ENCODE measurements at regions not wholly inside any gene's neighbourhood (a gene's known extent, or its start where the extent isn't known, plus 50 kb on each side); places are given as distances from the start of the nearest gene placed in this dataset.

DNA sequence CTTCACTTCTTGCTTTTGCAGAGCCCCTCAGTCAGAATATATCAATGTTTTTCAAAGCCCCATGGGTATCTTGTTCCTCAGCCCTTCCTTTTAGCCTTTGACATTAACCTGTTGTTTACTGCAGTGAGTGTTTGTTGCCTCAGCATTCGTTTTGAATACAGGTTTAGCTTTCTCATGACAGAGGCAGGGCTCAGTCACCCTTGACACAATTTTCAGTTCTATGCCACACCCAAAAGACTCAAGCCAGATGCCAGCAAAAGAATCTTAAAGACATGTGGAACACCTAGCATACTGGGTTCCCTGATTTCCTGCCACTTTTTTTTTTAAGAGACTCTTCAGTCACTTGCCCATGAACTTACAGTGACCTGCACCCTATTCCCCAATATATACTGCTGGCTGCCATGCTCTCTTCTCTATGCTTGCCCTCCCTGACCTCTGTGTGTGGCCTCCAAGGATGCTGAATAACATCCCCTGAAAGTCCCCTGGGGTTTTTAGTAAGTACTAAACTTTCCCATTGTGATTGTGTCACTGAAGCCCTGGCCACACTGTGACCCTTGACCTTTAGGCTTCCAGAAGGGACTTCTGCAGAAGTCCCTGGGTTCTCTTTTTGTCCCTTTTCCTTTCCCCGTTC lies 1225.5 kb downstream of the TBC1D22A start:
- no TSS peak for BruUV-seq (replicated peaks)
- no peak overlapping the region for H3K4me3 ChIP-seq (ENCODE audit: low read depth in 2 of 2, low read length in 2 of 2)
- no peaks in the 10 kb centered on the region for H3K27me3 ChIP-seq (ENCODE audit: control insufficient read depth, insufficient read depth, low read length)
- in situ Hi-C loops (cut with HindIII; ENCODE audit: low pct_unique_long_range_greater_than_20kb, low sequenced_read_pairs) (no loop called here), intact Hi-C loops (cut with micrococcal nuclease; ENCODE audit: unreplicated experiment) (no loop called here)
- TF ChIP-seq SIN3A (IDR thresholded peaks at IDR 0.05; ENCODE audit: borderline replicate concordance, insufficient read depth, low read depth, low read length), result no peak
- TF ChIP-seq, protein P1, sequence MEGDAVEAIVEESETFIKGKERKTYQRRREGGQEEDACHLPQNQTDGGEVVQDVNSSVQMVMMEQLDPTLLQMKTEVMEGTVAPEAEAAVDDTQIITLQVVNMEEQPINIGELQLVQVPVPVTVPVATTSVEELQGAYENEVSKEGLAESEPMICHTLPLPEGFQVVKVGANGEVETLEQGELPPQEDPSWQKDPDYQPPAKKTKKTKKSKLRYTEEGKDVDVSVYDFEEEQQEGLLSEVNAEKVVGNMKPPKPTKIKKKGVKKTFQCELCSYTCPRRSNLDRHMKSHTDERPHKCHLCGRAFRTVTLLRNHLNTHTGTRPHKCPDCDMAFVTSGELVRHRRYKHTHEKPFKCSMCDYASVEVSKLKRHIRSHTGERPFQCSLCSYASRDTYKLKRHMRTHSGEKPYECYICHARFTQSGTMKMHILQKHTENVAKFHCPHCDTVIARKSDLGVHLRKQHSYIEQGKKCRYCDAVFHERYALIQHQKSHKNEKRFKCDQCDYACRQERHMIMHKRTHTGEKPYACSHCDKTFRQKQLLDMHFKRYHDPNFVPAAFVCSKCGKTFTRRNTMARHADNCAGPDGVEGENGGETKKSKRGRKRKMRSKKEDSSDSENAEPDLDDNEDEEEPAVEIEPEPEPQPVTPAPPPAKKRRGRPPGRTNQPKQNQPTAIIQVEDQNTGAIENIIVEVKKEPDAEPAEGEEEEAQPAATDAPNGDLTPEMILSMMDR (IDR thresholded peaks at IDR 0.05), result no peak
- no peak for TF ChIP-seq POLR2AphosphoS5 (IDR thresholded peaks at IDR 0.05; ENCODE audit: low read depth, low read length)
- no peak for TF ChIP-seq REST (IDR thresholded peaks at IDR 0.05; ENCODE audit: insufficient read depth in 1 of 2, low read depth in 2 of 2, low read length in 1 of 2)
- TF ChIP-seq TCF7L2 (IDR thresholded peaks at IDR 0.05; ENCODE audit: low read depth, low read length), result no peak
- H3K4me1 ChIP-seq (ENCODE audit: control insufficient read depth, insufficient read depth, low read length), result no peaks in the 10 kb centered on the region
- ATAC-seq, result no peak
- DNase-seq (ENCODE audit: low read depth, low spot score), result no peak
- ChIA-PET POLR2A (no interaction called here), CTCF (no interaction called here)
- no peaks in the 10 kb centered on the region for H3K36me3 ChIP-seq (ENCODE audit: control insufficient read depth, insufficient read depth, low read length)
- no peak overlapping the region for H3K27ac ChIP-seq (ENCODE audit: low read length)
- H3K9me3 ChIP-seq (ENCODE audit: control insufficient read depth, insufficient read depth, low read depth, low read length), result no peaks in the 10 kb centered on the region

DNA sequence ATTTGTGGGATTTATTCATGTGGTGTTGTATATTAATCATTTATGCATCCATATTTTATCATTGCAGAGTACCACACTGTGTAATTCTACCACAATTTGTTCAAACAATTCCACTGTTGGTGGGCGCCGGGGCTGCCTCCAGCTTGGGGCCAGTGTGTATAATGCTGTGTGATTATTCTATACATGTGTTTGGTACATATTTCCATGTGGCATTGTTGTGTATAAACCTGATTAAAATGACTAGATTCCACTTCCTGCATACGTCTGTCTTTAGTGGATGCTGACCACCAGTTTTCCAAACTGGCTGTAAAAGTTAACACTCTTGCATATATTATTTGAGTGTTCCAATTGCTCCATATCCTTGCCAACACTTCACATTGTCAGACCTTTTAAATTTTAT lies 1213.8 kb downstream of the TBC1D22A start:
- ChIA-PET CTCF (no interaction called here), POLR2A (no interaction called here)
- Histone ChIP-seq H3K4me3 (ENCODE audit: low read depth in 2 of 2, low read length in 2 of 2) (no peak overlapping the region), H3K36me3 (ENCODE audit: control insufficient read depth, insufficient read depth, low read length) (no peaks in the 10 kb centered on the region), H3K4me1 (ENCODE audit: control insufficient read depth, insufficient read depth, low read length) (no peaks in the 10 kb centered on the region), H3K27me3 (ENCODE audit: control insufficient read depth, insufficient read depth, low read length) (no peaks in the 10 kb centered on the region), H3K27ac (ENCODE audit: low read length) (no peak overlapping the region), H3K9me3 (ENCODE audit: control insufficient read depth, insufficient read depth, low read depth, low read length) (no peaks in the 10 kb centered on the region)
- intact Hi-C loops (cut with micrococcal nuclease; ENCODE audit: unreplicated experiment), result no loop called here
- no peak for DNase-seq (ENCODE audit: low read depth, low spot score)
- no peak for ATAC-seq
- BruUV-seq (replicated peaks), result no TSS peak
- TF ChIP-seq SIN3A (IDR thresholded peaks at IDR 0.05; ENCODE audit: borderline replicate concordance, insufficient read depth, low read depth, low read length) (no peak), TCF7L2 (IDR thresholded peaks at IDR 0.05; ENCODE audit: low read depth, low read length) (no peak), POLR2AphosphoS5 (IDR thresholded peaks at IDR 0.05; ENCODE audit: low read depth, low read length) (no peak), REST (IDR thresholded peaks at IDR 0.05; ENCODE audit: insufficient read depth in 1 of 2, low read depth in 2 of 2, low read length in 1 of 2) (no peak)
- TF ChIP-seq, protein P1 (IDR thresholded peaks at IDR 0.05), result no peak
- in situ Hi-C loops (cut with HindIII; ENCODE audit: low pct_unique_long_range_greater_than_20kb, low sequenced_read_pairs), result no loop called here

All from Panc1 (cell line).